Fibroblast of peridontal ligament (primary cell): ENCODE measurements at regions not wholly inside any gene's neighbourhood (a gene's known extent, or its start where the extent isn't known, plus 50 kb on each side); places are given as distances from the start of the nearest gene placed in this dataset.

Experiments used
- DNase-seq: peaks from one replicate; pipeline ENCODE4 v3.0.0-alpha.2; 2010; ENCODE audit errors: extremely low read depth

- DNase-seq: no peak
These were observed 403.5 kb downstream of the TAF11L14 start for GRCh38 chr5:18037718-18038117.

DNA sequence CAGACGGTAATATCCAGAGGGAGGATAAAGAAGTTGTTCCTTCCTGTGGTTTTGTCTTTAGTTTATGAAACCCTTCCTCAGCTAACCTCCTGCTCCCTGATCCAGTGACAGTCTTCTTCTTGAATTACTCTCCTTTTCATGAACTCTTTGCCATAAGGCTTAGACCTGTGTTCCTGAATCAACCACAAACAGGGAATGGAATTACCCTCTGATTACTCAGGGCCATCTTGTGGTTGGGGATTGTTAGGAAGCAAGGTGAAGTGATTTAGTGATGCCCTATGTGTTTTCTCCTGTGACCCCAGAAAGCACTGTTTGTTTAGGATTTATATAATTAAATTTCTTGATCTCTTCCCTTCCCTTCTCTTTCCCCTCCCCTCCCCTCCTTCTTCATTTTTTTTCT is 409.1 kb downstream of the TAF11L14 start:
- no peak for DNase-seq

DNA sequence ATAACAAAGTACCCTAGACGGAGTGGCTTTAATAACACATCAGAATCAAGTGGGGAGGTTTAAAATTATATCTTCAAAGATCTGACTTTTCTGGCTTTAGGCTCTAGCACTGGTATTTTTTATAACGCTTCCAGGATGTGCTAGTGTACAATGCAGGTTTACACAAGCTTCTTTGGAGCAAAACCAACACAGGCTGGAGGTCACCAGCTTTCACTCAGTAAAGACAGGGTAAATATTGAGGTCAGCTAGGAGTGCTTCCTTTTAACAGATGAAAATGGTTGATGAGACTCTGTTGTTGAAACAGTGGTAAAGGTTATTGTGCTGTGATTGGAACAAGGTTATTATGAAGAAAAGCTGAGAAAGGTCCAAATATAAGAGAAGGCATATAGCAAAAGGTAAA is 414.2 kb downstream of the TAF11L14 start:
- DNase-seq: no peak

GRCh38 chr5:18050345-18050744 is 416.1 kb downstream of the TAF11L14 start:
- DNase-seq: no peak

GRCh38 chr5:18050776-18051175 is 416.5 kb downstream of the TAF11L14 start:
- no peak for DNase-seq

GRCh38 chr5:18051953-18052352 is 417.7 kb downstream of the TAF11L14 start:
- DNase-seq: no peak

DNA sequence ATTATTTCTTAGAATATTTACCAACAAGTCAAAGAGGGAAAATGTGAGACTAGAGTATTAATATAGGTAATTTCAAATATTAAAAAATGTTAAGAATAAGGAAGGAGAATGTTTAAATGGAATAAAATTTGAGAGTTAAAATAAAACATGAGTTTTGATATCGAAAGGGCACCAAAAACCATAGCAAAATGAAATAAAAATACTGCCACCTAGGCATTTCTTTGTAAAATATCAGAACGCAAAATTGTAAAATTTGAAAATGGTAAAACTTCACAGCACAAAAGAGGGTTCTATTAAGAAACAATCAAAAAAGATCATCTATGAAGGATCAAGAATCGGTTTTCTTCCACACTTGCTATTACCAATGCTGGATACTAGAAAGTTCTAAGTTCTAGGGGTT is 418.3 kb downstream of the TAF11L14 start:
- no peak for DNase-seq

- DNase-seq: no peak
These were observed 423.5 kb downstream of the TAF11L14 start for GRCh38 chr5:18057725-18058124.

DNA sequence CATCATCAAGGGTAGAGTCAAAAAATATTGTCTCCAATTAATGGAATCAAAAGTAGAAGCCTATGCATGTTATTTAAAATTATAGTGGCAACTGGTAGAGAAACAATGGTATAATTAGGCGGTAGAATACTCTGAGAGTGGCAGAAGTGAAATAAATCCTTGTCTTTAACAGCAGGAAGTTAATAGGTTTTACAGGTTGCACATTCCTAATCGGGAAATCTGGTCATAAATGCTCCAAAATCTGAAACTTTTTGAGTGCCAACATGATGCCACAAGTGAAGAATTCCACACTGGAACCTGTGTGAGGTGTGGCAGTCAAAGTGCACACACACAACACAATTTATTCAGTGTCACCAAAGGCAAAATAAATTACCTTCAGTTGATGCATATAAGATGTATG is 433.4 kb downstream of the TAF11L14 start:
- no peak for DNase-seq

GRCh38 chr5:18068826-18069225 is 434.6 kb downstream of the TAF11L14 start:
- DNase-seq: no peak

GRCh38 chr5:18069790-18070189 is 435.5 kb downstream of the TAF11L14 start:
- DNase-seq: no peak

DNA sequence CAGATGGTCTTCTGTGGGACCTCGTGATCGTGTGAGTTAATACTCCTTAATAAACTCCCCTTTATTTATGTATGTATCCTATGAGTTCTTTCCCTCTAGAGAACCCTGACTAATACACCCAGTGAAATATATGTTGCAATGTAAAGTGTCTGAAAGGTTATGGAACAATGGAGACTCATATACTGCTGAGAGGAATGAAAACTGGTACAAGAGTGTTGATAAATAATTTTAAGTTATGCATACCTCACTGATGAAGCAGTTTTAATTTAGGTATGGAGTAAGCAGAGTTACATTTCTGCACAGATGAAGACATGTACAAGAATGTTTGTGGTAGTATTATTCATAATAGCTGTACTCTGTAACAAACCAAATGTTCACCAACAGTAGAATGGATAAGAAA is 438.3 kb downstream of the TAF11L14 start:
- DNase-seq: no peak

DNA sequence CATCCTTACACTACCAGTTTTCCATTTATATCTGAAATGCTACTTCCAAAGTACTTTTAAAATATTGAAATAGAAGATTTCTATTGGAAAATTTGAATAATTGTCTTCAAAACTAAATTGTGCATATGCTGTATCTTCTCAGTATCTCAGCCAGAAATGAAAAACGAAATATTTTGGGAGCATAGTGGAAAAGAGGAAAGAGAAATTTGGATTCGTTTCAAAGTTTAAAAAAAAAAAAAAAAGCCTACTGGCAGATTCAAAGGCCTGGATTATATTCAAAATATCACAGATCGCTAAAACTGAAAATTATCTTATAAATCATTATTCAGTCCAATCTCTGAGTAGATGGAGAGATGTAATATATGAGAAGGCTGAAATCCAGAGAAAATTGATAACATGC is 440.7 kb downstream of the TAF11L14 start:
- no peak for DNase-seq

- no peak for DNase-seq
These were observed 443.9 kb downstream of the TAF11L14 start for GRCh38 chr5:18078157-18078556.

GRCh38 chr5:18079831-18080230 is 445.6 kb downstream of the TAF11L14 start:
- no peak for DNase-seq

DNA sequence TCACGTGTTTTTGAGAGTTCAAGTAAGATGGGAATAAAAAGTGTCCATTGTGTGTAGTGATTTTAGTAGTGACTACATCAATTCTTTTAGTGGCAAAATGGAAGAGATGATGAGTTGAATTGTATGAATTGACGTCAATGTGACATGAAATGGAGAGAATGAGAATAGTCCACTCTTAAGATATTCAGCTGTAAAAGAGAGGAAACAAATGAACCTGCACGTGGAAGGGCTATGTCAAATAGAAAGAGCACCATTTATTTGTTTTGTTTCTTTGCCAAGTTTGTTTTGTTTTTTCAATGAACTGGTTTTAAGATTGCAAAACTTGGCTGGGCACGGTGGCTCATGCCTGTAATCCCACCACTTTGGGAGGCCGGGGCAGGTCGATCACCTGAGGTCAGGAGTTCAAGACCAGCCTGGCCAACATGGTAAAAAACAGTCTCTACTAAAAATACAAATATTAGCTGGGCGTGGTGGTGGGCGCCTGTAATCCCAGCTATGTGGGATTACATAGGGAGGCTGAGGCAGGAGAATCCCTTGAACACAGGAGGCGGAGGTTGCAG is 453.8 kb downstream of the TAF11L14 start:
- no peak for DNase-seq

GRCh38 chr5:18090177-18090576 is 455.9 kb downstream of the TAF11L14 start:
- DNase-seq: no peak

- DNase-seq: no peak
These were observed 456.9 kb downstream of the TAF11L14 start for GRCh38 chr5:18091142-18091541.

DNA sequence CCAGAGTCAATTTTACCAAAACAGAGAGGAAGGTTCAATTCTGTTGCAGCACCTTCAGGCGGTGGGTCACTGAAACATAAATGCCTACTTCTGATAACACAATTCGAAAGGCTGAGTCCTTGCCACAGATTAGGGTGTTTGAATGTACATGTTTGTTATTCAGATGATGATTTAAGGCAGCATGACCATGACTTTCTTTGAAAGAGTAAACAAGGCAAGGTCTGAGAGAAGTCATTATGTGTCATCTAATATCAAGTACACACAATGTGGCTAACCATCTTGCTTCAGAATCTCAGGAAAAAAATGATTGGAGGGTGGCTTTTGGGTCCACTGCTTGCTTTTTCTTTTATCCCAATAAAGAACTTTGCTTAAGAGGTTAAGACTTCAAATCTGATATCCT is 457.5 kb downstream of the TAF11L14 start:
- no peak for DNase-seq

DNA sequence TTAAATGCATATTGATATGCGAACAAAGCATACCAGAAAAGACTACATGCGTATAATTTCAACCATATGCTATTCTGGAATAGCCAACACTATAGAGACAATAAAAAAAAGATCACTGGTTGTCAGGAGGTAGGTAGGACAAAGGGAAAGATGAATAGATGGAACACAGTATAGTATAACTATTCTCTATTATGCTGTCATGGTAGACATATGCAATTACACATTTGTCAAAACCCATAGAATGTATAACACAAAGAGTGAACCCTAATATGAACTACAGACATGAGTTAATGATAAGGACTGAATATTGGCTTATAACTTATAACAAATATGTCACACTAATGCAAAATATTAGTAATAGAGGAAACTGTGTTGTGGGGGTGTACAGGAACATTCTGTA is 460.8 kb downstream of the TAF11L14 start:
- no peak for DNase-seq

DNA sequence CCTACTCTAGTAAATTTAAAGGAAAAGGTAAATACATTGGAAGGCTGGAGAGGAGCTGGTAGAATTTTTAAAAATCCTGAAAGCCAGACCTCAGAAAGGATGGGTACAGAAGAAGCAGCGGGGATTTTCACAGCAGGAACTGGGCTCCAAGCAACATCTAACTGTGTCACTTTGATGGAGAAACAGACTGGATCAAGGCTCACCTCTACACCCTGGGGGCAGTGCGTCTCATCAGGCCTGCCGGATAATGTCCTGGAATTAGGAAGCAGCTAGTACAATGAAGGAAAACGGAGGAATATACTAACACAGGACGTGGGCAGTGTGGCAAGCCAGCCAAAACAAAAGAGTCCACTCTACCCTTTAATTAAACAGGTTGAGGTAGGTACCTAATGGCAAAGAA is 463.6 kb downstream of the TAF11L14 start:
- DNase-seq: no peak

DNA sequence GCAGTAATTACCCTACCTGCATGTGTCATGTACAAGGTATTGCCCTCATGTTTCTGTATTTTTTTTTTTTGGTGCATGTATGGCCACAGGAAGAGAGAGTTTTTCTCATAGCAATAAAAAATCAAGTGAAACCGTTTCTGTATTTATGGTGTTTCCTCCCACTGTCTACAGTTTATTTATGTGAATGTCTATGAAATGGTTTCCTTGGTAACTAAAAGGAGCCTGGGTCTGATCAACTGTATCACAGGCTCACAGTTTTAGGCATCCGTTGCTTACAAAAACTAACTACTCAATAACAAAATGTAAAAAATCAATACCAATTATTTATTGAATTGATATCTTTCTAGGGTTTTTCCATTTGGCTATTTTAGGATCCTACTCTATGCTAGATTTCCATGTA is 464.4 kb downstream of the TAF11L14 start:
- DNase-seq: no peak

DNA sequence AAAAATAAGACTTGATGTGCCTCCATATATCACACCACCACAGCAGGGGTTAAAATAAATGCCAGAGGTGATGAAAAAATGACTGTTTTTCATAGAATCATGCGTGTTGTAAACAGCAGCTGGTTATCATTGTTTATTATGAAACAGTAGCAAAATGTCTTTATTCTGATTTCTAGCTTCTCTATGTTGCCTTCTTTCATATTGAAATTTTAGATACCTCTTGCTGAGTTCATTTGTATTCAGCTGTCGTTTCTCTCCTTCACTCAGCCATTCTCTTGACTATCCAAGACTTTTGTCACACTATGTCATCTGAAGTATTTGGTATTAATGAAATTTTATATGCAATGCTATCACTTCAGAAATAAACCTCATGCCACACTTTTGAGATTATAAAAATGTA is 465.0 kb downstream of the TAF11L14 start:
- no peak for DNase-seq

DNA sequence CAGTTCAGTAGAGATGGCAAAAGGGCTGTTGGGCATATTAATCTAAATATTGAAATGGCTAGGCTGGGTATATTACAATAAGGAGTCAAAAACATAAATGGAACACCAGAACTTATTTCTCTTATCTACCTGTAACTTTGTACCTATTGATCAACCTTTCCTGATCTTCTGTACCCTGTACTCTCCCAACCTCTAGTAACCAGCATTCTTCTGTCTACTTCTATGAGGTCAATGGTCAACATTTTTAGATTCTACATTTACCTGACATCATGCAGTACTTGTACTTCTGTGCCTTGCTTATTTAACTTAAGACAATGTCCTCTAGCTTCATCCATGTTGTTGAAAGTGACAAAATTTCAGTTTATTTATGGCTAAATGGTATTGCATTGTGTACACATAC is 467.3 kb downstream of the TAF11L14 start:
- DNase-seq: no peak

DNA sequence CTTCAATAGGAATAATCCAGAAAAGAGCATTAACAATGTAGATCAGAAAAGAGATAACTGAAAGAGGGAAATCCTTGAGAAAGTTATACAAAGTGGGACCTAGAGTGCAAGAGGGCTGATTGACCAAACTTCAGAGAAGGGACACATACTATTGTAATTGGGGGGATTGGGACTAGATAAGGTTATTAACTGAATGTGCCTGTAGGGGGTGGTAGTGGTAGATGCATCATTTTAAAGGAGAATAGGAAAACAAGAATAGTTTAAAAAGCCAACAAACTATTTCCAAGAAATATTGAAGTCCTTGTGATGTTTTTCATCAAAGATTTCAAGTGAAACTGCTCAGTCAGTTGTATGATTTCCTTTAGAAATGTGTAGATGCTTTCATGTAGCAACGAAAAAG is 468.5 kb downstream of the TAF11L14 start:
- no peak for DNase-seq
